Kidney epithelial cell (primary cell): ENCODE measurements at regions not wholly inside any gene's neighbourhood (a gene's known extent, or its start where the extent isn't known, plus 50 kb on each side); places are given as distances from the start of the nearest gene placed in this dataset.
"Not testable (repeated sequence)": the region's sequence is repeated elsewhere in the genome, so short reads cannot be mapped to it uniquely, and the experiment has no call there.

Experiments used
- DNase-seq: peaks from one replicate; pipeline ENCODE4 v3.0.0-alpha.2; 2010; ENCODE audit warnings: low read depth
- H3K27me3 ChIP-seq: 2 replicates; pipeline ENCODE4 v1.6.0; 2011; ENCODE audit warnings: low read length; ENCODE audit not compliant: control insufficient read depth, insufficient read depth
- H3K36me3 ChIP-seq: 2 replicates; pipeline ENCODE4 v1.5.1; 2011; ENCODE audit warnings: low read length; ENCODE audit not compliant: control insufficient read depth, insufficient read depth
- H3K4me3 ChIP-seq: 2 replicates; pipeline ENCODE4 v1.5.1; 2011; ENCODE audit warnings: low read depth, mild to moderate bottlenecking, control low read depth, low read length
- TF ChIP-seq, protein P1 (sequence below): IDR thresholded peaks from 2 replicates; pipeline ENCODE4 v1.5.1; 2011; ENCODE audit warnings: mild to moderate bottlenecking, moderate library complexity, low read length, control low read depth, inconsistent platforms; ENCODE audit not compliant: insufficient read depth, poor library complexity, severe bottlenecking

GRCh38 chr9:25322142-25322541, 356.1 kb downstream of the TUSC1 start:
- no peaks in the 10 kb centered on the region for H3K36me3 ChIP-seq
- H3K4me3 ChIP-seq = no peak overlapping the region
- TF ChIP-seq, protein P1, sequence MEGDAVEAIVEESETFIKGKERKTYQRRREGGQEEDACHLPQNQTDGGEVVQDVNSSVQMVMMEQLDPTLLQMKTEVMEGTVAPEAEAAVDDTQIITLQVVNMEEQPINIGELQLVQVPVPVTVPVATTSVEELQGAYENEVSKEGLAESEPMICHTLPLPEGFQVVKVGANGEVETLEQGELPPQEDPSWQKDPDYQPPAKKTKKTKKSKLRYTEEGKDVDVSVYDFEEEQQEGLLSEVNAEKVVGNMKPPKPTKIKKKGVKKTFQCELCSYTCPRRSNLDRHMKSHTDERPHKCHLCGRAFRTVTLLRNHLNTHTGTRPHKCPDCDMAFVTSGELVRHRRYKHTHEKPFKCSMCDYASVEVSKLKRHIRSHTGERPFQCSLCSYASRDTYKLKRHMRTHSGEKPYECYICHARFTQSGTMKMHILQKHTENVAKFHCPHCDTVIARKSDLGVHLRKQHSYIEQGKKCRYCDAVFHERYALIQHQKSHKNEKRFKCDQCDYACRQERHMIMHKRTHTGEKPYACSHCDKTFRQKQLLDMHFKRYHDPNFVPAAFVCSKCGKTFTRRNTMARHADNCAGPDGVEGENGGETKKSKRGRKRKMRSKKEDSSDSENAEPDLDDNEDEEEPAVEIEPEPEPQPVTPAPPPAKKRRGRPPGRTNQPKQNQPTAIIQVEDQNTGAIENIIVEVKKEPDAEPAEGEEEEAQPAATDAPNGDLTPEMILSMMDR = no peak
- no peaks in the 10 kb centered on the region for H3K27me3 ChIP-seq
- DNase-seq = no peak

GRCh38 chr9:25310961-25311360, 367.3 kb downstream of the TUSC1 start:
- DNase-seq = no peak
- H3K27me3 ChIP-seq = no peaks in the 10 kb centered on the region
- no peaks in the 10 kb centered on the region for H3K36me3 ChIP-seq
- H3K4me3 ChIP-seq = no peak overlapping the region
- TF ChIP-seq, protein P1 = no peak

DNA sequence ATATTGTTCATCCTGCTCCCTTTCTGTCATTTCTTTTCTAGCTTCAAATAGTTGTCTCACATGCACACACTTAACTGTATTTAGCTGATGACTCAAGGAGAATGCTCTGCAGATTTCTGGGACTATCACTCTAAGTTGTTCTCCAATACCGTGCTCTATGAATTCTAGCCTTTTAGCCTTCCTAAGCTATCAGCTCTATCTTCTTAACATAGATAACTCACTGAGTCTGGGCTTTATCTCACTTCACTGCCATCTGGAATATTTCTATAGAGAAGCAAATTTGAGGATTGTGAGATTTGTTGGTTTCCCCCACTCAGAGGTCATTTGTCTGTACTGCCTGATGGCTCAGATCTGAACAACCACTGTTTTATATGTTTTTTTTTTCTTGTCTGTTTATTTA, 369.7 kb downstream of the TUSC1 start:
- Histone ChIP-seq H3K4me3 (no peak overlapping the region), H3K27me3 (no peaks in the 10 kb centered on the region), H3K36me3 (no peaks in the 10 kb centered on the region)
- TF ChIP-seq, protein P1 = no peak
- no peak for DNase-seq

- no peak for DNase-seq
- H3K36me3 ChIP-seq = no peaks in the 10 kb centered on the region
- H3K4me3 ChIP-seq = no peak overlapping the region
- TF ChIP-seq, protein P1 = no peak
- no peaks in the 10 kb centered on the region for H3K27me3 ChIP-seq
Observed at GRCh38 chr9:25302601-25303000, 375.6 kb downstream of the TUSC1 start.

- H3K27me3 ChIP-seq, H3K36me3 ChIP-seq, H3K4me3 ChIP-seq, DNase-seq: not testable (repeated sequence)
Observed at GRCh38 chr9:25288195-25288594, 390.0 kb downstream of the TUSC1 start.

GRCh38 chr9:25284365-25284764, 393.9 kb downstream of the TUSC1 start:
- Histone ChIP-seq H3K36me3 (no peaks in the 10 kb centered on the region), H3K27me3 (no peaks in the 10 kb centered on the region), H3K4me3 (no peak overlapping the region)
- no peak for DNase-seq
- TF ChIP-seq, protein P1 = no peak
